ENCODE measurements at regions not wholly inside any gene's neighbourhood (a gene's known extent, or its start where the extent isn't known, plus 50 kb on each side); places are given as distances from the start of the nearest gene placed in this dataset.

GRCh38 chr15:94723801-94724200 is 492.4 kb downstream of the MCTP2 start:
- no peak for TF ChIP-seq CTCF (IDR thresholded peaks at IDR 0.05)
- TF ChIP-seq POLR2A (IDR thresholded peaks at IDR 0.05) = no peak

Measured in body of pancreas (tissue), 4 donors.